HG03045 (cell line): ENCODE measurements at regions not wholly inside any gene's neighbourhood (a gene's known extent, or its start where the extent isn't known, plus 50 kb on each side); places are given as distances from the start of the nearest gene placed in this dataset.

ENCODE experiments used
- ATAC-seq: cut with Tn5 transposase; IDR thresholded peaks from one replicate; pipeline ENCODE4 v1.9.1; 2021; ENCODE audit warnings: mild to moderate bottlenecking, moderate library complexity; ENCODE audit not compliant: unreplicated experiment

GRCh38 chr2:228722311-228722710 is 540.8 kb upstream of the SPHKAP start:
- no peak for ATAC-seq

- ATAC-seq, result no peak
Observed at GRCh38 chr2:228720895-228721294, 539.4 kb upstream of the SPHKAP start.

- ATAC-seq, result no peak
Observed at GRCh38 chr2:228709788-228710371, 528.4 kb upstream of the SPHKAP start.

- ATAC-seq, result no peak
Observed at GRCh38 chr2:228707846-228708245, 526.4 kb upstream of the SPHKAP start.

- ATAC-seq, result no peak
Observed at GRCh38 chr2:228705318-228705717, 523.8 kb upstream of the SPHKAP start.

- no peak for ATAC-seq
Observed at GRCh38 chr2:228703152-228703551, 521.7 kb upstream of the SPHKAP start.

- ATAC-seq, result no peak
Observed at GRCh38 chr2:228701506-228701905, 520.0 kb upstream of the SPHKAP start.

GRCh38 chr2:228700638-228701037 is 519.2 kb upstream of the SPHKAP start:
- ATAC-seq, result no peak

GRCh38 chr2:228699888-228700287 is 518.4 kb upstream of the SPHKAP start:
- ATAC-seq, result no peak

GRCh38 chr2:228699400-228699799 is 517.9 kb upstream of the SPHKAP start:
- no peak for ATAC-seq

GRCh38 chr2:228698963-228699362 is 517.5 kb upstream of the SPHKAP start:
- no peak for ATAC-seq

GRCh38 chr2:228697456-228697855 is 516.0 kb upstream of the SPHKAP start:
- ATAC-seq, result no peak

GRCh38 chr2:228690681-228691080 is 509.2 kb upstream of the SPHKAP start:
- no peak for ATAC-seq

GRCh38 chr2:228689053-228689452 is 507.6 kb upstream of the SPHKAP start:
- no peak for ATAC-seq

GRCh38 chr2:228688007-228688645 is 506.6 kb upstream of the SPHKAP start:
- ATAC-seq, result no peak

GRCh38 chr2:228681979-228682378 is 500.5 kb upstream of the SPHKAP start:
- no peak for ATAC-seq

- ATAC-seq, result no peak
Observed at GRCh38 chr2:228681426-228681825, 499.9 kb upstream of the SPHKAP start.

- ATAC-seq, result no peak
Observed at GRCh38 chr2:228678110-228678509, 496.6 kb upstream of the SPHKAP start.

GRCh38 chr2:228675646-228676045 is 494.2 kb upstream of the SPHKAP start:
- no peak for ATAC-seq

GRCh38 chr2:228675091-228675490 is 493.6 kb upstream of the SPHKAP start:
- ATAC-seq, result no peak

- no peak for ATAC-seq
Observed at GRCh38 chr2:228673876-228674554, 492.5 kb upstream of the SPHKAP start.

- ATAC-seq, result no peak
Observed at GRCh38 chr2:228669690-228670089, 488.2 kb upstream of the SPHKAP start.
